ENCODE measurements at regions not wholly inside any gene's neighbourhood (a gene's known extent, or its start where the extent isn't known, plus 50 kb on each side); places are given as distances from the start of the nearest gene placed in this dataset.
"Not testable (repeated sequence)": the region's sequence is repeated elsewhere in the genome, so short reads cannot be mapped to it uniquely, and the experiment has no call there.

- H3K4me1 Mint-ChIP-seq = peaks cover 48% of the 10 kb centered on the region
- H3K9me3 Mint-ChIP-seq = no peaks in the 10 kb centered on the region
- H3K27me3 Mint-ChIP-seq (ENCODE audit: low read depth) = no peaks in the 10 kb centered on the region
- no peaks in the 10 kb centered on the region for H3K36me3 Mint-ChIP-seq (ENCODE audit: low read depth)
- no peak overlapping the region for H3K4me3 Mint-ChIP-seq
- TF ChIP-seq CTCF (IDR thresholded peaks at IDR 0.05; ENCODE audit: unreplicated experiment in 3 of 3) = no peak
- peak overlapping the region; percentile 11 to 44 (median 28) for H3K27ac Mint-ChIP-seq
These were observed 57.5 kb upstream of the CHST15 start for GRCh38 chr10:124150807-124151417.

GRCh38 chr10:124150189-124150806 is 56.9 kb upstream of the CHST15 start:
- Mint-ChIP-seq H3K4me1 (peaks cover 48% of the 10 kb centered on the region), H3K27me3 (ENCODE audit: low read depth) (no peaks in the 10 kb centered on the region), H3K27ac (peak overlapping the region; percentile 60 to 67 (median 61)), H3K4me3 (no peak overlapping the region), H3K36me3 (ENCODE audit: low read depth) (no peaks in the 10 kb centered on the region), H3K9me3 (no peaks in the 10 kb centered on the region)
- TF ChIP-seq CTCF (IDR thresholded peaks at IDR 0.05; ENCODE audit: unreplicated experiment in 3 of 3) = no peak

- Mint-ChIP-seq H3K27me3 (ENCODE audit: low read depth) (no peaks in the 10 kb centered on the region), H3K4me1 (peaks cover 47% of the 10 kb centered on the region), H3K27ac (peak overlapping the region; percentile 60 to 67 (median 61)), H3K4me3 (no peak overlapping the region), H3K9me3 (no peaks in the 10 kb centered on the region), H3K36me3 (ENCODE audit: low read depth) (no peaks in the 10 kb centered on the region)
- TF ChIP-seq CTCF (IDR thresholded peaks at IDR 0.05; ENCODE audit: unreplicated experiment in 3 of 3) = no peak
These were observed 56.0 kb upstream of the CHST15 start for GRCh38 chr10:124149189-124150042.

- H3K9me3 Mint-ChIP-seq; H3K4me3 Mint-ChIP-seq; H3K27me3 Mint-ChIP-seq (ENCODE audit: low read depth); H3K36me3 Mint-ChIP-seq (ENCODE audit: low read depth): not testable (repeated sequence)
- Mint-ChIP-seq H3K4me1 (peaks cover 47% of the 10 kb centered on the region), H3K27ac (peak overlapping the region in 2 of 3 experiments; percentile 61 to 67)
These were observed 55.3 kb upstream of the CHST15 start for GRCh38 chr10:124148509-124149188.

- Mint-ChIP-seq H3K27ac (no peak overlapping the region), H3K9me3 (no peaks in the 10 kb centered on the region), H3K4me3 (no peak overlapping the region), H3K36me3 (ENCODE audit: low read depth) (no peaks in the 10 kb centered on the region), H3K4me1 (peaks cover 47% of the 10 kb centered on the region), H3K27me3 (ENCODE audit: low read depth) (no peaks in the 10 kb centered on the region)
- TF ChIP-seq CTCF (IDR thresholded peaks at IDR 0.05; ENCODE audit: unreplicated experiment in 3 of 3) = no peak
These were observed 53.1 kb upstream of the CHST15 start for GRCh38 chr10:124146483-124146882.

All from nephron (organoid).